ENCODE measurements at regions not wholly inside any gene's neighbourhood (a gene's known extent, or its start where the extent isn't known, plus 50 kb on each side); places are given as distances from the start of the nearest gene placed in this dataset.

GRCh38 chr3:194939532-194939909 is 253.8 kb downstream of the FAM43A start:
- TF ChIP-seq POLR2A (IDR thresholded peaks at IDR 0.05) (no peak), POLR2AphosphoS5 (IDR thresholded peaks at IDR 0.05) (no peak)

All from prostate gland (tissue), 1 donor.